ENCODE measurements at regions not wholly inside any gene's neighbourhood (a gene's known extent, or its start where the extent isn't known, plus 50 kb on each side); places are given as distances from the start of the nearest gene placed in this dataset.

- Mint-ChIP-seq H3K36me3 (ENCODE audit: low read depth) (no peaks in the 10 kb centered on the region), H3K9me3 (no peaks in the 10 kb centered on the region), H3K27me3 (peaks cover 15% of the 10 kb centered on the region), H3K27ac (no peak overlapping the region), H3K4me1 (peaks cover 10% of the 10 kb centered on the region), H3K4me3 (no peak overlapping the region)
- ATAC-seq (replicated peaks) = no peak
Observed at GRCh38 chr18:46402396-46402795, 254.6 kb downstream of the LOXHD1 start.

GRCh38 chr18:46402945-46403344 lies 254.1 kb downstream of the LOXHD1 start:
- Mint-ChIP-seq H3K36me3 (ENCODE audit: low read depth) (no peaks in the 10 kb centered on the region), H3K4me1 (peaks cover 7% of the 10 kb centered on the region), H3K9me3 (no peaks in the 10 kb centered on the region), H3K27me3 (peaks cover 14% of the 10 kb centered on the region), H3K27ac (no peak overlapping the region), H3K4me3 (no peak overlapping the region)
- ATAC-seq (replicated peaks) = no peak

- H3K36me3 Mint-ChIP-seq (ENCODE audit: low read depth) = no peaks in the 10 kb centered on the region
- no peak overlapping the region for H3K4me3 Mint-ChIP-seq
- peaks cover 12% of the 10 kb centered on the region for H3K27me3 Mint-ChIP-seq
- peaks cover 4% of the 10 kb centered on the region for H3K4me1 Mint-ChIP-seq
- no peak for ATAC-seq (replicated peaks)
- H3K9me3 Mint-ChIP-seq = no peaks in the 10 kb centered on the region
- H3K27ac Mint-ChIP-seq = no peak overlapping the region
Observed at GRCh38 chr18:46405832-46406538, 251.0 kb downstream of the LOXHD1 start.

- Mint-ChIP-seq H3K4me3 (no peak overlapping the region), H3K4me1 (peaks cover 4% of the 10 kb centered on the region), H3K27me3 (peaks cover 12% of the 10 kb centered on the region), H3K36me3 (ENCODE audit: low read depth) (no peaks in the 10 kb centered on the region), H3K9me3 (no peaks in the 10 kb centered on the region), H3K27ac (no peak overlapping the region)
- ATAC-seq (replicated peaks) = no peak
Observed at GRCh38 chr18:46406539-46406932, 250.5 kb downstream of the LOXHD1 start.

GRCh38 chr18:46407486-46408166 lies 249.4 kb downstream of the LOXHD1 start:
- H3K4me1 Mint-ChIP-seq = peaks cover 4% of the 10 kb centered on the region
- no peaks in the 10 kb centered on the region for H3K9me3 Mint-ChIP-seq
- H3K27ac Mint-ChIP-seq = peak overlapping the region; percentile 18
- no peaks in the 10 kb centered on the region for H3K36me3 Mint-ChIP-seq (ENCODE audit: low read depth)
- H3K4me3 Mint-ChIP-seq = no peak overlapping the region
- ATAC-seq (replicated peaks) = no peak
- peaks cover 12% of the 10 kb centered on the region for H3K27me3 Mint-ChIP-seq

GRCh38 chr18:46408334-46408987 lies 248.6 kb downstream of the LOXHD1 start:
- no peak overlapping the region for H3K4me3 Mint-ChIP-seq
- H3K36me3 Mint-ChIP-seq (ENCODE audit: low read depth) = no peaks in the 10 kb centered on the region
- ATAC-seq (replicated peaks) = no peak
- H3K9me3 Mint-ChIP-seq = no peaks in the 10 kb centered on the region
- no peak overlapping the region for H3K27ac Mint-ChIP-seq
- H3K4me1 Mint-ChIP-seq = peaks cover 4% of the 10 kb centered on the region
- peaks cover 12% of the 10 kb centered on the region for H3K27me3 Mint-ChIP-seq

- Mint-ChIP-seq H3K36me3 (ENCODE audit: low read depth) (no peaks in the 10 kb centered on the region), H3K27me3 (peaks cover 4% of the 10 kb centered on the region)
Observed at GRCh38 chr18:46411191-46411828, 245.7 kb downstream of the LOXHD1 start.

GRCh38 chr18:46411867-46412690 lies 244.9 kb downstream of the LOXHD1 start:
- Mint-ChIP-seq H3K4me1 (peaks cover 7% of the 10 kb centered on the region), H3K27ac (no peak overlapping the region), H3K9me3 (no peaks in the 10 kb centered on the region), H3K36me3 (ENCODE audit: low read depth) (no peaks in the 10 kb centered on the region), H3K27me3 (peaks cover 4% of the 10 kb centered on the region), H3K4me3 (no peak overlapping the region)
- ATAC-seq (replicated peaks) = no peak

More at GRCh38 chr18:46411191-46411828, 245.7 kb downstream of the LOXHD1 start:
- no peak overlapping the region for H3K27ac Mint-ChIP-seq
- H3K4me3 Mint-ChIP-seq = no peak overlapping the region
- H3K4me1 Mint-ChIP-seq = peaks cover 7% of the 10 kb centered on the region
- H3K9me3 Mint-ChIP-seq = no peaks in the 10 kb centered on the region
- no peak for ATAC-seq (replicated peaks)

- Mint-ChIP-seq H3K36me3 (ENCODE audit: low read depth) (no peaks in the 10 kb centered on the region), H3K4me1 (peaks cover 7% of the 10 kb centered on the region), H3K9me3 (no peaks in the 10 kb centered on the region), H3K4me3 (no peak overlapping the region), H3K27me3 (no peaks in the 10 kb centered on the region), H3K27ac (no peak overlapping the region)
- ATAC-seq (replicated peaks) = no peak
Observed at GRCh38 chr18:46412916-46413315, 244.1 kb downstream of the LOXHD1 start.

- H3K36me3 Mint-ChIP-seq (ENCODE audit: low read depth) = no peaks in the 10 kb centered on the region
- H3K27me3 Mint-ChIP-seq = no peaks in the 10 kb centered on the region
- ATAC-seq (replicated peaks) = no peak
- no peak overlapping the region for H3K4me3 Mint-ChIP-seq
- no peaks in the 10 kb centered on the region for H3K9me3 Mint-ChIP-seq
- H3K27ac Mint-ChIP-seq = no peak overlapping the region
- peaks cover 7% of the 10 kb centered on the region for H3K4me1 Mint-ChIP-seq
Observed at GRCh38 chr18:46413684-46414083, 243.3 kb downstream of the LOXHD1 start.

GRCh38 chr18:46414863-46415262 lies 242.2 kb downstream of the LOXHD1 start:
- H3K4me1 Mint-ChIP-seq = peaks cover 7% of the 10 kb centered on the region
- no peak overlapping the region for H3K27ac Mint-ChIP-seq
- H3K9me3 Mint-ChIP-seq = no peaks in the 10 kb centered on the region
- no peaks in the 10 kb centered on the region for H3K36me3 Mint-ChIP-seq (ENCODE audit: low read depth)
- no peak for ATAC-seq (replicated peaks)
- H3K27me3 Mint-ChIP-seq = no peaks in the 10 kb centered on the region
- no peak overlapping the region for H3K4me3 Mint-ChIP-seq

GRCh38 chr18:46415532-46416252 lies 241.3 kb downstream of the LOXHD1 start:
- no peak overlapping the region for H3K4me3 Mint-ChIP-seq
- H3K27me3 Mint-ChIP-seq = no peaks in the 10 kb centered on the region
- peaks cover 7% of the 10 kb centered on the region for H3K4me1 Mint-ChIP-seq
- no peak for ATAC-seq (replicated peaks)
- no peak overlapping the region for H3K27ac Mint-ChIP-seq
- H3K36me3 Mint-ChIP-seq (ENCODE audit: low read depth) = no peaks in the 10 kb centered on the region
- no peaks in the 10 kb centered on the region for H3K9me3 Mint-ChIP-seq

- H3K4me1 Mint-ChIP-seq = peaks cover 7% of the 10 kb centered on the region
- no peaks in the 10 kb centered on the region for H3K36me3 Mint-ChIP-seq (ENCODE audit: low read depth)
- H3K27me3 Mint-ChIP-seq = no peaks in the 10 kb centered on the region
- H3K4me3 Mint-ChIP-seq = no peak overlapping the region
- H3K27ac Mint-ChIP-seq = peak overlapping the region; percentile 5
- no peaks in the 10 kb centered on the region for H3K9me3 Mint-ChIP-seq
- peak; percentile 56 for ATAC-seq (replicated peaks)
Observed at GRCh38 chr18:46416706-46417638, 240.0 kb downstream of the LOXHD1 start.

All from activated T-helper 17 cell treated with anti-CD3 and anti-CD28 coated beads, Interleukin-2, amount 50 U/mL, for 72 hours (primary cell).